HG02610 (cell line): ENCODE measurements at regions not wholly inside any gene's neighbourhood (a gene's known extent, or its start where the extent isn't known, plus 50 kb on each side); places are given as distances from the start of the nearest gene placed in this dataset.

Experiments
- ATAC-seq: cut with Tn5 transposase; IDR thresholded peaks from one replicate; pipeline ENCODE4 v1.9.1; 2021; ENCODE audit warnings: mild to moderate bottlenecking, moderate library complexity; ENCODE audit not compliant: unreplicated experiment

- ATAC-seq = no peak
Measured at GRCh38 chr4:163858515-163858914, 364.0 kb downstream of the TMA16 start.

- ATAC-seq = no peak
Measured at GRCh38 chr4:163863082-163863481, 368.6 kb downstream of the TMA16 start.

- no peak for ATAC-seq
Measured at GRCh38 chr4:163865010-163865409, 370.5 kb downstream of the TMA16 start.

DNA sequence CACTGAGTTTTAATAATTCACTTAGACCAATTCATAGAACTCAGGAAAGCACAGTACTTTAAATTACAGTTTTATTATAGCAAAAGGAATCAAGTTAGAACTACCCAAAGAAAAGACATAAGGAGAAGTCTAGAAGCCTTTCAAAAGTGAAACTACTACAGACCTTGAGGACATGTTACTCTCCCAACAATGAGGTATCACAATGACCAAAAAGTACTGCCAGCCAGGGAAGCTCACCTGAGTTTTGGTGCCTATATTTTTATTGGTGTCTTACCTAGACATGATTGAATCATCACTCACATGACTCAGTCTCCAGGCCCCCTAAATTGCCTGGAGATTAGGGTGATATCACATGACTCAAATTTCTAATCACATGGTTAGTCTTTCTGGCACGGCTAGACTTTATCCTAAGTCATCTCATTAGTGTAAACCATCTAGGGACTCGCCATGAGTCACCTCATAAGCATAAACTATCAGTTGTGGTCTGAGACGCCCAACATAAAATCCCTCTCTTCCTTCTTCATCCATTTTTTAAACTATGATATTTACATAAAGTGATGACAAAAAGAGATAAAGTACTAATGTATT lies 372.3 kb downstream of the TMA16 start:
- ATAC-seq = peak; percentile 87

DNA sequence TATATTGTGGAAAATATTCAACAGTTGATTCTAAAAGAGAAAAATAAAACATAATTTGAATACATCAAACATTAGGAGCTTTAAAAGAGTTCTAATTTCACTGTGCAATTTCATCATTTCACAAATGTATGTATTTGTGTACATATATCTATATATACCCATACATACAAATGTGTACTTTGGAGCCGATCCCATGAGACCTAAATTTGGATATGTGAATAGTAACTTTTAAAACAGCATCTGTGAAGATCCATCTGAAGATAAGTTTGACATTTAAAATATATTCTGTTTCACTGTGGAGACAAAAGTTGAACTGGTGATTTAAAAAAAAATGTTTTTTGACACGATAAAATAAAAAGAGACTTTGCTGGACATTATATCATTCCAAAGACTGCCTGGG lies 374.0 kb downstream of the TMA16 start:
- ATAC-seq = no peak

DNA sequence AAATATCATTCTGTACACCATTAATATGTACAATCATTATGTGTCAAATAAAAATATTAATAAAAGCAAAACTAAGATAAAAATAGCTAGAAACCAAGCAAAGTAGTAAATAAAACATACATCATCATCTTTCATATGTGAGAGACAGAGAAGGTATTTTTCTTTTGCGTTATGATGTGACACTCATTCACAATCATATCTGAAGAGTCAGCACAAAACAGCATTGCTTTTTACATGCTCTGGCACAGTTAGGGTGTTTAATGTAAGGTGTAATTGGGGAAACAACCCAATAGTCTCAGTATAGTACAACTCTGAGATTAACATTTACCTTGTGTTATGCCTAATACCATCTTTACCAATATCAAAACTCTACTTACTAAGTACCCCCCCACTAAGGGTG lies 376.6 kb downstream of the TMA16 start:
- ATAC-seq = no peak

GRCh38 chr4:163875327-163875726 lies 380.8 kb downstream of the TMA16 start:
- no peak for ATAC-seq

DNA sequence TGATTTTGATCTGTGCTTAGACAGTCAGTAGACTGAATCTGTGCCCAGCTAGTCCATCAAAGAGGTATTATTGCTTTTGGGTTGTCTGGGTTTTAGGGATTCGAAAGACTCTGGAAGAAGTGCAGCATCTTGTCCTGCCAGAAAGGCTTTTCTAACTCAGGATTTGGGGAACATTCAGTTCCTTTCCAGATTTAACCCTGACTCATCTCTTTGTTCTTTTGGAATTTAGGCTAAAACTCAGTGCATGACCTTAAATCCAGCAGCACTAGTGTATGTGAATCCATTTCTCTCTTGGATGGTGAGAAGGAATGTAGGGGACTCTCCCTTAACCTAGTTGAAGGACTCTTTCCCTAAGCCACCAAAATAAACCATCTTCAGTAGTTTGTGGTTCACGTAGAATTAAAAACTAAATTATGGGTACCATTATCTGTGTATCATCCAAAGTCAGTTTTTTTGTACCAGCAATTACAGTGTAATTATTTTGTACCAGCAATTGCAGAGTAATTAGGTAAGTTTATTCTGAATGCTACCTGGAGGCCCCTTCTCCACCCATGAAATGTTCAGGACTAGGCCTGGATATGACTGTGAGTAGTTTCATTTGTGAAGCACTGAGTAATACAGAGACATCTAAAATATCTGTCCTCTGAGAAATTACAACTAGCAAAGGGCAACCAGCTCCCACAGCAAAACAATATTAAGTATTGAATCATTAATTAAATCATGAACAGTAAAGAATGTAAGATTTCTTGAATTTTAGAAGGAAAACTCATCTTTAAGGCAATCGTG lies 384.0 kb downstream of the TMA16 start:
- peak; percentile 77 for ATAC-seq

DNA sequence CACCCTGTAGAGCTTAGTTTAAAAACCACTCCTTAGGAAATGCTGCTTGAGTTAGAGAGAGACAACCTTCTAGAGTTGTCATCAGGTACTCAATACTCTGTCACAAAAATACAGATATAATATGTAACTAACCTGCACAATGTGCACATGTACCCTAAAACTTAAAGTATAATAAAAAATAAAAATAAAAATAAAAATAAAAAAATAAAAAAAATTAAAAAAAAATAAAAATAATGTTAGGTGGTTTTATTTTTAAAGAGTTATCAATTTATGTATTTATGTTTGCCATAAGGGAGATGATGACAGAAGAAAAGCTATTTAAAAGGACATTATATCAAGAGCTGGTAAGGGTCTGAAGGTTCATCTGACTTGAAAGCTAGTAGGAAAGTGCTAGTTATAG lies 397.9 kb downstream of the TMA16 start:
- ATAC-seq = no peak

DNA sequence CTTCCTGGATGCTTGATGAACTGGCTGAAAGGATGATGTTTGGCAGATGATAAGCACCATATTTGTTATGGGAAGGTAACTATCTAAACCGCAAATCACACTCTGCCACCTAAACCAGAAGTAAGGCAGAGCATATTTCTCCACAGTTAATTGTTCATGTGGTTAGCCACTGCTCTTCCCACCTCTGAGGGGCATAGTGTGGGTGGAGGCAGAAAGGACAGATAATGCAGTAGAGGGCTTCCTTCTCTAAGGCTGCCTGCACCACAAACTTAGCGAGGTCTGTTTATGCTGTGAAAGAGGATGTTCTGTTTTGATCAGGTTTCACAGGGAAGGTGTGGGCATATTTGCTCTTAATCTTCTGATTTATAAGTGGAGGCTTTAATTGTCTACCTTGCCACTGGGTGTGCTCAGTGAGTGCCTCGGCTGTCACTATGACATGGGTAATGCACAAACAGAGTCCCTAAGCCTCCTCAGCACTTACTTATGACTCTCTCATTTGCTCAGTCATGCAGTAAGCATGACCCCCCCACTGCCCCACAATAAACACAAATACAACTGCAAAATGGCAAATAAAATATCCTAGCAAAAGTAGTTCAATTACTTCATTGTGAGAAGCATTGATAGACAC lies 401.0 kb downstream of the TMA16 start:
- ATAC-seq = no peak

DNA sequence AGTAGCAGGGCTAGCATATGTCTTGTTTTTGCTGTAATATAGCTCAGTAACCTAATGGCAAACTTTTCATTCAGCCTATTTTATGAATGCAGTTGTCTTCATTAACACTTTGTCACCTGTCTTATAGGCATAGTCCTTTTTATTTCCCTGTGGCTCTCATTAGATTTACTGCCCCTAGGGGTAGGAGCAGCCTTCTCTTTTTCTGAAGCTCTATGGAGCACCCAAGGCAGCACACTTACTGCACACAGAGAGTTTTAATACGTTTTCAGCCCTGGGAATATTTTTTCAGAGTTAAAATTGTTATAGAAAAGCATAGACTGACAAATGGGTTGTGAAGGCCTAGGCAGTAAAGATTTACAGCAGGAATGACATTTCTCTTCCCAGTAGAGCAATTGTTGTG lies 406.8 kb downstream of the TMA16 start:
- no peak for ATAC-seq

DNA sequence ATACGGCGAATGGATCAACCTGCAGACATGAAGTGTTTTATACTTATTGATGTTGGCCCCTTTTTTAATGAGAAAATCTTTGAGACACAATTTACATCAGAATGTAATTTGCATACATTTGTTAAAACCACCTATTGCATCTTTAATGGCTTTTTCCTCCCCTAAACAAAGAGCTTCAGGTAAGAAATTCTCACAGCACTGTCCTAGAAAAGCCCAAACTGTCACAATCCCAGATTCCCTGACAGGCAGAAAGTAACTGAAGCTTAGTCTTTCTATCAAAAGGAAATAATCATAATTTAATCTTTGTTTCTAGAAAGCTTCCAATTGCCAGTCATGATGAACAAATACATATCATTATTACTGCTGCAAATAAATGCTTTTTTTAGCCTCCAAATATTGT lies 407.9 kb downstream of the TMA16 start:
- ATAC-seq = no peak

DNA sequence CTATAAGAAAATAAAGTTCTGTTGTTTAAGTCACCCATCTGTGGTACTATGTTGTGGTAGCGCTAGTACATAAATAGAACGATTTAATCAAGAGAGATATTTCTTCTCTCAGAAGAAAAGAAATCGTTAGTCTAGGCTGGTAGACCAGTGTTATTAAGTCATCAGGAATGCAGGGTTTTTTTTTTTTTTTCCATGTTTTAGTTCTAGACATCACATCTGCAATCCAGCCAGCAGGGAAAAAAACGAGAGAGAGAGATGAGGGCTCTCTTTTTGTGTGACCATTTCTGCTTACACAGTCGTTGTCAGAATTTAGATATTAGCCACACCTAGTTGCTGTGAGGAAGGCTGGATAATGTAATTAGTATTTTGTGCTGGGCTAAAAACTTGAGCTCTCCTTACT lies 417.4 kb downstream of the TMA16 start:
- no peak for ATAC-seq

GRCh38 chr4:163913571-163913970 lies 419.1 kb downstream of the TMA16 start:
- no peak for ATAC-seq

DNA sequence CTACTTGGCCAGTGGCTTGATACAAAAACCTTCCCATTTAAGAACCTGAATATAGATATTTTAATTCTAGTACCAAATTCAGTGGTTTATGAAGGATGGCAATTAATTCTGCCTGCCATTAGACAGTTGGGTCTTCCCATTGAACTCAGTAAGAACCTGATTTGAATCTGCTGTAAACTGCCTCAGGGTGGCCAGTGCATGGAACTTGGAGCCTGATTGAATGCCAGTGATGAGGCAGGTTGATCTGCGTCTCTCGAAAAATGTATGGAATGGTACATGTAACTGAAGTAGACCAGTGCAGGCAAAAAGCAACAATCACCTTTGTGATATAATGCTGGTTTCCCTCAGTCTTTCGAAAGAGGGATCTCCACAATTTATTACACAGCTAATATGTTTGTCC lies 421.4 kb downstream of the TMA16 start:
- no peak for ATAC-seq

DNA sequence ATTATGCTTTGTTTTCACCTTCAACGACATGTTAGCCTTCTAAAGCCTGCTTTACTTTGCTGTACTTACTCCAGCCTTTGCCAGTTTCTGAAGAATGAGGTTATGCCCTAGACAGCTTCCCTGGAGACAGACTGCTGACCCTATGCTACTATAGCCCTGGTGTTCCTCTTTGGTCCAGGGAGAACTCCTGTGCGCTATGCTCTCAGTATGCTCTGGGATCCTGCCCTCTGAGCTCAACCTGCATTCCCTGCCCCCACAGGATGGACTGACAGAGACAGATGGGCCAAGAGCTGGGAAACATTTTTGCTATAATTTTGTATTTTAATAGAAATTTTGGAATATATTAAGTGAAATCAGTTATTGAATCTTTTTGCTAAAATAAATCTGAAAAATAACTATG lies 425.9 kb downstream of the TMA16 start:
- no peak for ATAC-seq

DNA sequence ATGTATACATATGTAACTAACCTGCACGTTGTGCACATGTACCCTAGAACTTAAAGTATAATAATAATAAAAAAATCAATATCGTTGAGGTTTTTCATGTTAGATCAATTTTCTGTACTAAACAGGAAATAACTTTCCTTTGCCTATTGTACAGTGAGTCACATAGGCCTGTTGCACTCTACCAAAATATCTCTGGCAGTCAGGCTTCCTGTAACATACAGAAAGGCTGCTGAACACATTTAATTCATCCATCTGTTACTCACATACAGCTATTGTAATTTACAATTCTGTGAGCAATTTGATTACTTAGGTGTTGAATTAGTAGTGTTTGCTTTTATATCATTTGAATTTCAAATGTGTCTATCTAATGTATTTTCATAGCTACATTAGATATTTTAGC lies 427.8 kb downstream of the TMA16 start:
- ATAC-seq = no peak

GRCh38 chr4:163923092-163923491 lies 428.6 kb downstream of the TMA16 start:
- ATAC-seq = peak; percentile 44

GRCh38 chr4:163930086-163930485 lies 435.6 kb downstream of the TMA16 start:
- no peak for ATAC-seq

GRCh38 chr4:163932504-163932903 lies 438.0 kb downstream of the TMA16 start:
- ATAC-seq = no peak

DNA sequence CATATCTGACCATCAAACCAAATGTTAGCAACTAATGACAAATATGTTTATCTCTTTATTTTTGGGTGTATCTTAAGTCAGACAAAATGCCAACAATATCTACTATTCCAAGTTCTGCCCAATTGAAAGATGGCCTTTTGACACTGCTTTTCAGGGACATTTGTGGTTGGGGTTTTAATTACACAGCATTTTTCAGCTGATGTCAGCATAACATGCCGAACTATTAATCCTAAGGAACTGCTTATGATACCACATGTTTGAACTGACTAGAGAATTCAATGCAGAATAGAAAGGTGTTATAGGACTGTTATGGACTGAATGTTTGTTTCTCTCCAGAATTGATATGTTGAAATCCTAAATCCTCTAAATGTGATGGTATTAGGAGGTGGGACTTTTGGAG lies 445.1 kb downstream of the TMA16 start:
- ATAC-seq = no peak

GRCh38 chr4:163941221-163941905 lies 446.9 kb downstream of the TMA16 start:
- no peak for ATAC-seq
